Stimulated activated CD8-positive, alpha-beta memory T cell treated with anti-CD3 and anti-CD28 coated beads, Interleukin-15, amount 100 ng/mL, for 24 hours (primary cell): ENCODE measurements at regions not wholly inside any gene's neighbourhood (a gene's known extent, or its start where the extent isn't known, plus 50 kb on each side); places are given as distances from the start of the nearest gene placed in this dataset.

ENCODE experiments used
- DNase-seq: peaks from one replicate; pipeline ENCODE4 v3.0.0-alpha.2; 2020; ENCODE audit warnings: low read depth

DNA sequence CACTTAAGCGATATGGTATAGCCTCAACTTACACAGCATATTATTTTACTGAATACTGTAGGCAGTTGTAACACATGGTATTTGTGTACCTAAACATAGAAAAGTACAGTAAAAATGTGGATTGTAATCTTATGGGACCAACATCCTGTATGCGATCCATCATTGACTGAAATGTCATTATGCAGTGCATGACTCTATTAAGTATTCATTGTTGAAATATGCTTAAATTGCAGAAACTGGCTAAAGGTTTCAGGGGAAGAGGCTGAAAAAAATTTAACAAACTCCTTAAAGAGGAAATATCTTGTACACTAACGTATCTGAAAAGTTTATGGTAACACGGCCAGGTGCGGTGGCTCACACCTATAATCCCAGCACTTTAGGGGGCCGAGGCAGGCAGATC lies 214.1 kb upstream of the PARD3B start:
- no peak for DNase-seq

DNA sequence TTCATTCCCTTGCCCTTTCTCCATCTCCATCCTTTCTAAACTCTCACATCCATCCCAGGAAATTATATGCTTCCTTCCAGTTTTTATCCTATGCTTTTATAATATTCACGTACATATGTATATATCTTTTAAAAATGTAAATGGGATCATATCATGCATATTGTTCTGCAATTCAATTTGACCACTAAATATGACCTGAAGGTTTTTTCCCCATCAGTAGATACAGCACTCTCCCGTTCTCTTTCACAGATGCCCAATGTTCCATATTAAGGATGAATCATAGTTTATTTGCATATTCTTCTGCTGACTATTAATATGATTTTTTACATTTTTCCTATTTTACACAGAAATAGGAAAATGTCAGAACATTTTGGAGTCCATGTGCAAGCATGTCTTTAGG lies 213.3 kb upstream of the PARD3B start:
- DNase-seq = no peak

DNA sequence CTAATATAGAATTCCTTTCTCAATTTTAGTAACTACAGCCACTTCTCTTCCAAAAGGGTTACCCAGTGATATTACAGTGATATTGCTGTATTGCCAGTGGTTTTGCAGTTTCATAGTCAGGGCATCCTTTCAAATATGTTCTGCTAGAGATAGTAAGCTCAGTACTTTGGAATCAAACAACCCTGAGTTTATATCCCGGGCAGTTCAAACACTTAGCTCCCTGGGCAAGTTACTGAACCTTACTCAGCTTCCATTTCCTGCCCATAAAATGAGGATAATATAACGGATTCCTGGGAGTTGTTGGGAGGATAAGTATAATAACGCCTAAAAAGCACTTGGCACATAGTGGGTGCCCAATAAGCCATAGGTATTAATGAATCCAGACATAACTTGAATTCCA lies 212.6 kb upstream of the PARD3B start:
- no peak for DNase-seq

DNA sequence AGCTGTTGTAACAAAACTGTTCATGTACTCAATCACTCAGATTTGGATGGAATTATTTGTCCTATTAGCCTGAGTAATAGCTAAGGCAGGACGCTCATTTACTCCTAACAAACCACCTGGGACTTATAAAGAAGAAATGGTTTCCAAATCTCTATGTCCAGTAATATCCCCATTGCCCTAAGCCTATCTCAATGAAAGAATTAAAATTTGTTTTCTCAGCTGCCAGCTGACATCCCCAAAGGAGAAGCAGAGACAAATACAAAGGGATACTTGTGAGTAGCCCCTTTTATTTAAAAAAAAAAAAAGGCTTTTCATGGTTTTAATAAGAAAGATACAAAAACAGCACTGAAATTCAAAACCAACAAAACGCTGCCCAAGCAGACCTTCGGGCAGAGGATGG lies 211.4 kb upstream of the PARD3B start:
- no peak for DNase-seq

DNA sequence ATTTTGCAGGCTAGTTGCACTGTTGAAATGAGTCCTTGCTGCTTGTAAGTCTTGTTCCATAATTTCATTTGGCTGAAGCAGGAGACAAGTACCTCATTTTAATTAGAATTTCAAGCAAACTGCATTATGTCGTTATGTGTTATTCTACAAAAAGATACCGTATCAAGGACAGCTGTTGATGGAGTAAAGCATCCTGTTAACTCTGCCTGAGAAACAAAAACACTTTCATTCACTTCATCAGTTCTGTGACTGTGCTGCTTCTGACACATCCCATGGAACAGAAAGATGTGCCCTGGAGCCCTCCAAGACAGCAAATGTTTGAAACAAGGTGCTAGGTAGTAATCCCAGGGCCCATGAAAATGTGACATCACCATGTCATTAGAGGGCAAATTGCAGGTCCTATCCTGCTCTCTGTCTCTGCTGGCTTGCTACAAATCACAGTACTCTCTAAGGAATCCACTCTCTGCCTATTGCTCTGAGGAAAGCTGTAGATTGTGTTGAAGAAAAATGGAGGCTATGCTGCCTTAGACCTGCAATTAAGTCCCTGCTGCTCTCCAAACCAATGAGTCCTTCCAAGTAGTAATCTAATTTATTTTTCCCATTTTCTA lies 209.7 kb upstream of the PARD3B start:
- DNase-seq = no peak

DNA sequence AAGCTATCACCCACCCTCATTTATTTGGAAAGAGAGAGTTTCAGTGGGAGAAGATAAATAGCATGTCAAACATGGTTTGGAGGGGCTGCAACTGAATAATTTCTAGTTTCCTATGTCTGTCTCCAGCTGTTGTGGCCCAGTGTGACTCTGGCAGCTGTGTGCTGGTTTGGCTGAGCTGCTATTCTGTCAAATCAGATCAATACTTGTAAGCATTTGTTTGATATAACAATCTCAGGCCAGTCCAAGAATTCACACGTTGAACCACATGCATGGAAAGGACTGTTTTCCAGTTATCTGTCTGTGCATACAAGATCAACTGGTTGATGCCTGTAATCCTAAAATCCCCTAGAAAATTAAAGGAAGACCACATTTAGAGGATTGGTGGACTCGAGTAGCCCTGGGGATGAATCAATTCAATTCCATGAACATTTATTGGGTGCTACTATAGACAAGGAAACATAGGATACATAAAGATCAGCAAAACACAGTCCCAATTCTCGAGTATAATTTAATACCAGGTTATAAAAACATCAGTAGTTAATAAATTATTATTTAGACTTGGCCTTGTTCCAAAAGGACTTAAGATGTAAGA lies 209.0 kb upstream of the PARD3B start:
- no peak for DNase-seq

DNA sequence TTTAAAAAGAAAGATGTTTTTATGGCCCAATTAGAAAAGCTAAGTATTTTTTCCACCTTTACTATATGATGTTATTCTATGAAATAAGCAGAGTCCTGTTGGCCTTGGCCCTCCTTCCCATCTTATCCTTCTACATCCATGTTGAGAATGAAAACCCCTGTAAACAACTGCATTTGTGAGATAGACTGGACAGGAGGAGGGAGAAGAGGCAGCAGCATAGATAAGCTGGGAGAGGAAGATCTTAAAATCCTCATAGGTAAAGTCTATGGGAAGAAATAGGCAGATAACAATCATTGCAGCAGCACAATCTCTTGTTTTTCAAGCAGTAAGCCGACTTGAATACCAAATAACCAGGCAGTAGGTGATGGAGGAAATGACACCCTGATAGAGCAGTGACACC lies 207.6 kb upstream of the PARD3B start:
- DNase-seq = no peak

DNA sequence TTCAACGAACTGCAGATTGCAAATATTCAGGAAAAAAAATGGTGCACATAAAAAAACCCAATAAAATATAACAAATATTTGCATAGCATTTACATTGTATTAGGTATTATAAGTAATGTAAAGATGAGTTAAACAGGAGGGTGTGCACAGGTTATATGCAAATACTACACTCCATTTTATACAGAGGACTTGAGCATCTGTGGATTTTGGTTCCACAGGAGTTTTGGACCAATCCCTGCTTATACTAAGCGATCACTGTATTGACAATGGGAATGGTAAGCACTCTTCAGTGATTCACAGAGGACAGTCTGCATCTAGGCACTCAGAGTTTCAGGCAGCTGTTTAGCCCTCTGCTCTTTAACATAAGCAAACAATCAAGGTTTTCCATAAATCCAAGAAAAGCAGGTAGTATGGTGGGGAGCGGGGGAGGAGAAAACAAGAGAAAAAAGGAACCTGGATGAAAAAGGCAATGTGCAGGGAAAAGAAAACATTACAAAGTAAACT lies 206.0 kb upstream of the PARD3B start:
- DNase-seq = no peak

DNA sequence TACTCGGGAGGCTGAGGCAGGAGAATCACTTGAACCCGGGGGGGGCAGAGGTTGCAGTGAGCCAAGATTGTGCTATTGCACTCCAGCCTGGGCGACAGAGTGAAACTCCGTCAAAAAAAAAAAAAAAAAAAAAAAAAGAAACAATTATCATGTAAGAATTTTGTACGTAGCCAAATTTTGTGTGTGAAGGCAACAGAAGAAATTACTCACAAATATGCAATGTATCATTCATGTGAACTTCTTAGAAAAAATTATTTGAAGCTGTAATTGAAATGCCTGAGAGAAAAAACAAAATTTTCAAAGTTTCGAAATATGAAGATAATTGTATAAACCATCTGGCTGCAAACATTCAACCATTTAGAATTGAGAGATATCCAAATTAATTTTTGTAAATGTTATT lies 204.8 kb upstream of the PARD3B start:
- no peak for DNase-seq

DNA sequence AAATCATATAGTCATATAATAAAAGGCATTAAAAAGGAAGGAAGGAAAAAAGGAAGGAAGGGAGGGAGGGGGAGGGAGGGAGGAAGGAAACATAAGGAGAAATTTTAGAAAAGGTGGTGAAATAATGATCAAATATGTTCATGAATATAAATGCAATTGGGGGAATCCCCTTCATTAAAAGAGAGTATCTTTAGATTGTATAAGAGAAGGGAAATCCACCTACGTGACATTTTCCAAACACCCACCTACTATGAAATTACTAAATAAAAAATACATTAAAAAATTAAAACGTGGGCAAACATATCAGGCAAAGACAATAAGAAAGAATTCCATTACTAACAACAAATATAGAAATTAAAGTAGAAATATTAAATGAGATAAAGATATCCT lies 203.4 kb upstream of the PARD3B start:
- no peak for DNase-seq

DNA sequence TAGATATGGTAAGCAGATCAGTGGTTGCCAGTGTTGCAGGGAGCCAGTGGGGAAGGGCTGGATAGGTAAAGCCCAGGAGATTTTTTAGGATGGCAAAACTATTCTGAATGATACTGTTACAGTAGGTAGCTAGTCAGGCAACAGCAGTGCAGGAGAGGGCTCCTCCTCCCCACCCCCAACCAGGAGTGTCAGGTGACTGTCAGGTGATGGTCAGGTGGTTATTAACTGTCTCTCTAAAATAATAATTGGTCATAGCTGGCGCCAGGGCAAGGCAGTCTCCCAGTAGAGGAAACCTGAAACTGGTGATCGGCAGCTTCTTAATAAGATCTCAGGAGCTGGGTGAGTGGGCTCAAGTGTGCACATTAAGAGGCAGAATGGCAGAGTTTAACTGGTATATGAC lies 201.6 kb upstream of the PARD3B start:
- DNase-seq = no peak

DNA sequence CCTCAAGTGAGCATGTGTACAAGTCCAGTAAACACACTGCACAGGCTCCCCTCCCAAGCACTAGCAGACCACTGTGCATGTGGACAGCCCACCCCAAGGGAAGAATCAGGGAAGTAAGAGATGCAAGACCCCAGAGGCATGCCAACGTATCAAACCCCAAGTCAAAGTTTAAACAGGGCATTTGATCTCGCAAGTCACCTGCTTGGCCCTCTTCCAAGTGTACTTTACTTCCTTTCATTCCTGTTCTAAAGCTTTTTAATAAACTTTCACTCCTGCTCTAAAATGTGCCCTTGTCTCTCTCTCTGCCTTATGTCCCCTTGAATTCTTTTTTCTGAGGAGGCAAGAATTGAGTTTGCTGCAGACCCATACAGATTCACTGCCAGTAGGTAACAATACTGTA lies 201.2 kb upstream of the PARD3B start:
- DNase-seq = no peak

DNA sequence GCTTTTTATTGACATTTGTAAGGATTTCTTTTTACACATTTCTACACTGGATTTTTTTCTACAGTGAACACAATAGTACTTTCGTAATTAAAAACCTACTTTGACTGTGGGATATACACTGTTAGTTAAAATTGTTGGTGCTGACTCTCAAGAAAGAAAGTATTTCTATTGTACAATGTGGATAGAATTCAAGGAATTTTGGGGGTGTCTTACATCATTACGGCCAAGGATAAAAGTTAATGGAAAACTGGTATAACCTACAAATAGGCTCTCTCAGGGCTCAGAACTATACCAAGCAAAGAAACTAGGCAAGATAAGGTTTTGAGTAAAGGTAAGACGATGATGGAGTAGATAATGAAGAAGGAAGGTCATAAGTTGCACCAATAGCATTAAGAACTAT lies 198.4 kb upstream of the PARD3B start:
- DNase-seq = no peak

DNA sequence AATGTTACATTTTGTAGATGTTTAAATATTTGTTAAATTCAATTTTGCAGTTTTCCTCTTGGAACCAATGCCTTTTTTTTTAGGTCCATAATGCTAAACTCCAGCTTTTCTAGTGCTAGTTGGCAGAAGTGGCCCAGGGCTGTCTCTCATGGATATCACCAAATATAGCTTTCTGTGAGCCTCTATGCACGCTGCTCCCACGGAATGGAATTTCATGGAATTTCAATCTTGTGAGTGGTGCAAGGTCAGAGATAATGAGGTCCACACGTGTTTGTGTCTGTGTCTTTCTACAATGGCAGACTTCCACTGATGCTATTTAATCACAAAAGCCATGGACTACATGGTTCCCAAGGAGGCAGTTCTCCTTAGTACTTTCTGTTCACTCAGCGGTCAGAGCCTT lies 191.5 kb upstream of the PARD3B start:
- no peak for DNase-seq

DNA sequence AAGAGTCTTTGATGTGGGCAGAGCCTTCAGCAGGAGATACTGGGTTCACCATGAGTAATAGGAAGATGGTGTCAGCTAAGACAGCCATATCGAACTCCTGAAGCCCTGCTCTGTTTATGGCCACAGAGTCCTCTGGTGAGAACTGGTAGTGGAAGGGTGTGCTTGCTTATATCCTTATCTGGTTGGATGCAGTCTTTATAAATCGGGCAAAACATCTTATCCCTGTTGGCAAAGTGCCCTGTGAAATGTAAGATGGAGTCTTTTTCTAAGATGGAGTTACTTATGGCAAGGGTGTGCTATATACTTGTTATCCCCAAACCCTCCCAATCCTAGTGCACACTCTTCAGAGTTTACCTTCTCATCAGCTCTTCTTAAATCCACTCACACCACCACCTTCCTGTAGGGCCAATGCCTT lies 190.8 kb upstream of the PARD3B start:
- no peak for DNase-seq

DNA sequence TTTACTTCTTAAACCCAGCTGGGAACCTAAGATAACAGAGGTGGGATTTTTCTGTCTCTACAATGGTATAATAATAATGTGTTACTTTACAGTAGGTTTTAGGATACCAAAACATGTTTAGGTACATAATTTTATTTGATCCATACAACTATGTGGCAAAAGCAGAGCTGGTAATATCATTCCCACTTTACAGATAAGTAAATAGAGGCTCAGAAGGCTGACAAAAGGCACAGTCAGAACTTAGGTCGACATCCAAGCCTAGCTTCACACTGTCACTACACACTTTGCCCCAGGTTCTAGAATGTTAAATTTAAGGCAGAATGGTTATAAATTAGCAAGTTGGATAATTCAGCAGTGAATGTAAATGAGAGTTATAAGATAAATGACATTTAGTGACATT lies 189.6 kb upstream of the PARD3B start:
- DNase-seq = no peak

DNA sequence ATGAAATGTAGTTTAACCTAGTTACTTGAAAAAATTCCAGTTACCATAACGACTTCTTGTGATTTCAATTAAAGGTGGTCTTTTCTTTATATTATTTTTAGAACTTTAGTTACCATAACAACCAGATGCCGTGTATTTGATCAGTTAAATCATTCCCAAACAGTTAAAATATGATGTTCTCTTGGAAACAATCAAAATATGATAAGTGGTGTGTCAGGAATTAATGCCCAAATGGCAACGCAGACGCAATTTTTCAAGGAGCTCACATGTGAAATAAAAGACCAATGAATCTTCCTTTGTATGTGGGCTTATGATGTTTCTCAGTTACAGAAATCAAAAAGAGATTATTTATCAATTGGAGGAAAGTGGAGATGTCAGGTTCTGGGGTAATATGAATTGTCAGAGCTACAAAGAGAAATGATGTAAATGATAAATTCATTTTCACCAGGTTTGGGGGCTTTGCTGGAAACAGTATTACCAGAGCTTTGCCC lies 189.1 kb upstream of the PARD3B start:
- no peak for DNase-seq

DNA sequence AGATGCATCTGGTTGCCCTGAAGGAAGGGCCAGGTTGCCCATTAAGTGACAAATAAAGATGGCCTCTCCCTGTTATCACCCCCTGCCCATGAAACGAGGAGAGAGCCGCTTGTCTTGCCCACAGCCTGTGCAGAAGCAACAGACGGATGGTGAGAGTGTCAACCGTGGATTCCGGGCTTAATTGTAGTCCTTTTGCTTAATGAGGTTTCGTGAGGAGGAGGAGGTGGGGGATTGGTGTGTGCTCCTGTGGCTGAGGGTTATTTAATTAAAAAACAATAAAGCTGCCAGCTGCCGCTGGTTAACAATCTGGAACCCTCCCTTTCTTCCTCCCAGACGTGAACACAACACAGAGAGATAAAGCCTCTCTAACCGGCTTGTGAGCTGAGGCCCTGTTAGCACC lies 188.0 kb upstream of the PARD3B start:
- DNase-seq = no peak

DNA sequence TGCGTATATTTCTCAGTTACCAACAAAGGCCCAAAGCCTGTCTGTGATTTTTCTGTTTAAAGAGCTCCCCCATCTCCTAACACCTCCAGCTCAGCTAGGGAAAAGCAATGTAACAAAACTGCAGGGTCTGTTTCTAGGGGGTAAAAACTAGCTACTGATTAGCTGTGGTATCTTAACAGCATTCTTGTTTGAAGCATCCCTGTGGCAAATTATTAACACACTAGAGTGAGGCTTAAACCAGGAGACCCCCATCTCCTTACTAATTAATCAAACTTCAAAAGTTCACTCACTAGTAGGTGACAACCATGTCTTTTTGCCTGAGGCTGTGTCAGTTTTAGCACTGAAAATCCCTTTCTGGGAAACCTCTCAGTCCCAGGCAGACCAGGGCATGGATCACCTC lies 186.2 kb upstream of the PARD3B start:
- DNase-seq = no peak

DNA sequence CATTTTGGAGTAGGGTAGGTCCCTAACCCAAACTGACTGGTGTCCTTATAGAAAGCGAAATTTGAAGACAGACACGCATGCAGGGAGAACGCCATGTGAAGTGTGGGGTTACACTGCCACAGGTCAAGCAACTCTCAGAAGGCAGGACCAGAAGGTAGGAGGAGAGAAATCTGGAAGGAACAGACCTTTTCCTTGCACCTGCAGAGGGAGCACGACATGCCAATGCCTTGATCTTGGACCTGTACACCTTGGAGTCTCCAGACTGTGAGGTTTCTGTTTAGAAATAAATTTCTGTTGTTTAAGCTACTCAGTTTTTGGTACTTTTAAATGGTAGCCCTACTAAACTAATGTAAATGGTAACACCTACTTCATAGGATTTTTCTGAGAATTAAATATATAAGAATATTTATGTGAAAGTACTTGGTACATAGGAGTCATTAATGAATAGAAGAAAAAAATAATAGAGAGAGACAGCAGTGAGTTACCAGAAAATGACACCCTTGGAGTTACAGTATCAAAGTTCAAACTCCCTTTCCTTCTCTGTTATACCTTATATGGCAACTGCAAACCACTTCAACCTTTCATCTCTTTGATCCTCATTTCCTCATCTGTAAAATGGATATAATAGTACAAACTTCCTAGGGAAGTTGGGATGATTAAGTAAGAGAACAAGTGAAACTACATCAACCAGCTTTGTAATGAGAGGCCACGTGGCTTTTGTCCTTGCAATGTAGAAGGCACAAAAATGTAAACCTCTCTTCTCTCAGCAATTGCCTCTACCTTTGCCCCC lies 184.9 kb upstream of the PARD3B start:
- DNase-seq = no peak

DNA sequence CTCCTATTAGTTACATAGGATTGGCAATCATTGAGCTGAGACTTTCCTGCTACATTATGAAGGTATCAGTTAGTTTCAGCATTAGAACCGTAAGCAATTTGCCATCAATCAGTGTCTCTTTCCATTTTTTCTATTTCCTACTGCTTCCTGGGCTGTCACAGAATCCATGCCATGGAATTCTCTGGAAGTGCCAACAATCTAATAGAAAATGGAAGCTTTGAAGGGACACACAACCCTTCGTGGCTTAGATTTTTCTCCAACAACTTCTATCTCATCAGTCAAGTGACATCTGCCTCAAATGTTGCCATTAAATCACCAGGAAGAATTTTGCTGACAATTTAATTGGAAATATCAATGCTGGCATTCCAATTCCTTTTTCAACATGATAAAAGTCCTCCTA lies 183.5 kb upstream of the PARD3B start:
- DNase-seq = no peak

DNA sequence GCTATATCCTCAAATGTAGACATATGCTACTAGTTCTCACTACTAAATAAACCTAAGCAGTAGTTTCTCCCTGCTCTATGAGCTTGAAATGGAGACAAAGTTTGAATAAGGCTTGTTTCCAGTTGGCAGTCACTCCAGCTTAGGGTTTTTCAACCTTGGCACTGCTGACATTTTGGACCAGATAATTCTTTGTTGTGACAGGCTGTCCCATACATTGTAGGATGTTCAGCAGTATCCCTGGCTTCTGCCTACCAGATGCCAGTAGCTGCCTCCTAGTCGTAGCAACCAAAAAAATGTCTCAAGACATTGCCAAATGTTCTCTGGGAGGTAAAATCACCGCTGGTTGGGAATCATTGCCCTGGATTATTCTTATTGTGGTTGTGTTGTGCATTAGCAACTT lies 182.7 kb upstream of the PARD3B start:
- DNase-seq = no peak

DNA sequence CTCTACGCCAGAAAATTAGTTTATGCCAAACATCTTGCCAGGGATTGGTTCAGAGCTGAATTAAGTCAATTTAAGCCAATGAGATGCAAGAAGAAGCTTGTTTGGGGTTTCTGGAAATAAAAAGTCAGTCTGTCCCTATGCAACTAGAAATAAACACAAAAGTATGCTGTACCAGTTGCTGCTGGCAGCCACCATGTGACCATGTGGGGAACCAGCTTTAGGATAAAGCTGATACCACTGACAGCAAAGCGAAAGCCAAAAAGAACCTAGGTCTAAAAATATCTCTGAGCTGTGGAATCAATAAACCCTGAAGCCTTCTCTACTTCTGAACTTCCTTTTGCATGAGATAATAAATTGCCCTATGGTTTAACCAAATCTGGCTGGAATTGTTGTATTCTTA lies 181.8 kb upstream of the PARD3B start:
- no peak for DNase-seq
